ENCODE measurements at regions not wholly inside any gene's neighbourhood (a gene's known extent, or its start where the extent isn't known, plus 50 kb on each side); places are given as distances from the start of the nearest gene placed in this dataset.
"Not testable (repeated sequence)": the region's sequence is repeated elsewhere in the genome, so short reads cannot be mapped to it uniquely, and the experiment has no call there.

GRCh38 chr3:166975796-166976195 lies 404.3 kb downstream of the ZBBX start:
- not testable (repeated sequence) for FAIRE-seq

GRCh38 chr3:166967714-166968113 lies 412.4 kb downstream of the ZBBX start:
- FAIRE-seq, result not testable (repeated sequence)

- no peak for FAIRE-seq
Measured at GRCh38 chr3:166962911-166963310, 417.2 kb downstream of the ZBBX start.

GRCh38 chr3:166957121-166957520 lies 423.0 kb downstream of the ZBBX start:
- no peak for FAIRE-seq

GRCh38 chr3:166955201-166955939 lies 424.7 kb downstream of the ZBBX start:
- no peak for FAIRE-seq

- FAIRE-seq, result no peak
Measured at GRCh38 chr3:166934879-166935278, 445.2 kb downstream of the ZBBX start.

- FAIRE-seq, result no peak
Measured at GRCh38 chr3:166917437-166917836, 462.7 kb downstream of the ZBBX start.

- FAIRE-seq, result no peak
Measured at GRCh38 chr3:166902374-166902773, 477.7 kb downstream of the ZBBX start.

- no peak for FAIRE-seq
Measured at GRCh38 chr3:166900866-166901577, 479.1 kb downstream of the ZBBX start.

- no peak for FAIRE-seq
Measured at GRCh38 chr3:166897811-166898210, 482.3 kb downstream of the ZBBX start.

- no peak for FAIRE-seq
Measured at GRCh38 chr3:166889241-166889640, 490.9 kb downstream of the ZBBX start.

- FAIRE-seq, result no peak
Measured at GRCh38 chr3:166879661-166880060, 500.4 kb downstream of the ZBBX start.

- no peak for FAIRE-seq
Measured at GRCh38 chr3:166877971-166878370, 502.1 kb downstream of the ZBBX start.

- FAIRE-seq, result no peak
Measured at GRCh38 chr3:166864473-166865467, 515.3 kb downstream of the ZBBX start.

GRCh38 chr3:166860217-166860616 lies 519.9 kb downstream of the ZBBX start:
- no peak for FAIRE-seq

- FAIRE-seq, result no peak
Measured at GRCh38 chr3:166844329-166844728, 535.8 kb downstream of the ZBBX start.

- FAIRE-seq, result not testable (repeated sequence)
Measured at GRCh38 chr3:166842784-166843183, 537.3 kb downstream of the ZBBX start.

- no peak for FAIRE-seq
Measured at GRCh38 chr3:166837535-166837934, 542.6 kb downstream of the ZBBX start.

GRCh38 chr3:166836836-166837235 lies 543.3 kb downstream of the ZBBX start:
- FAIRE-seq, result no peak

GRCh38 chr3:166829896-166830295 lies 550.2 kb downstream of the ZBBX start:
- no peak for FAIRE-seq

- FAIRE-seq, result no peak
Measured at GRCh38 chr3:166818464-166818863, 561.6 kb downstream of the ZBBX start.

- not testable (repeated sequence) for FAIRE-seq
Measured at GRCh38 chr3:166817269-166817668, 562.8 kb downstream of the ZBBX start.

Data from TTC549 (cell line).